HG02973 (cell line): ENCODE measurements at regions not wholly inside any gene's neighbourhood (a gene's known extent, or its start where the extent isn't known, plus 50 kb on each side); places are given as distances from the start of the nearest gene placed in this dataset.

ENCODE experiments used
- ATAC-seq: cut with Tn5 transposase; IDR thresholded peaks from one replicate; pipeline ENCODE4 v1.9.1; 2021; ENCODE audit warnings: moderate library complexity; ENCODE audit not compliant: unreplicated experiment

DNA sequence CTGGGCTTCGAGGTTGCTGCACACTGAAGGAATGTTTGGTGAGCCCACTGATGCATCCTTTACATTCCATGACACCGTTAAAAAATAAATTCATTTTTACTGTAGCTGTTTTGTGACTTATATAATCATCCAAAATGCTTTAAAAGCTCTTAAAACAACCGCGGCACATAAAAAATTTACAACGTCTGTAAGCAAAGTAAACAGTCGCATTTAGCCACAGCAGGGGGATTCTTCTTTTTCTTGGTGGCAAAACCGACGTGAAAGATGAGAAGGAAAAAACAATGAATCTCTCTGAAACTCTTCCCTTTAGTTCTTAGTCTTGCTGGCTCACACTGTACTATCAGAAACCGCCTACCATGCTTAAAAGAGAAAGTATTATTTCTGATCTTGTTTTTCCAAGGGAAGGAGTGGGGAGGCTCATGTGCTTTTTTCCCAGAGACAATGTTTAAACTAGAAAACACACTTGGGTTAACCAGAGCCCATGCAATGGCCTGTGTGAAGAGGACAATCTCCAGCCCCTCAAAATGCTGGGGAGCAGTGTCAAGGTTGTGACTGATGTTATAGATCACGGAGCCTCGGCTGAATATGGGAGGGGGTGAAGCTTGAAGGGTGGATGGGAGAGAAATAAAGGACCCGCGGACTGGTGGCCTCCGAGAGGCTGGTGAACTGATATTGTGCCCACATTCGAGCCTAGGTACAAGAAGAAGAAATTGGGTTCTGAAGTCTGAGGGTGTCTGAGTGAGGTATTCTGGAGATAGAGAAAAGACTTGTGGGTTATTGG lies 91.1 kb downstream of the IRF8 start:
- no peak for ATAC-seq

GRCh38 chr16:85990861-85991301 lies 91.9 kb downstream of the IRF8 start:
- ATAC-seq, result peak; percentile 34

- no peak for ATAC-seq
These were observed 92.5 kb downstream of the IRF8 start for GRCh38 chr16:85991425-85991824.

GRCh38 chr16:85991856-85992255 lies 92.9 kb downstream of the IRF8 start:
- ATAC-seq, result no peak

DNA sequence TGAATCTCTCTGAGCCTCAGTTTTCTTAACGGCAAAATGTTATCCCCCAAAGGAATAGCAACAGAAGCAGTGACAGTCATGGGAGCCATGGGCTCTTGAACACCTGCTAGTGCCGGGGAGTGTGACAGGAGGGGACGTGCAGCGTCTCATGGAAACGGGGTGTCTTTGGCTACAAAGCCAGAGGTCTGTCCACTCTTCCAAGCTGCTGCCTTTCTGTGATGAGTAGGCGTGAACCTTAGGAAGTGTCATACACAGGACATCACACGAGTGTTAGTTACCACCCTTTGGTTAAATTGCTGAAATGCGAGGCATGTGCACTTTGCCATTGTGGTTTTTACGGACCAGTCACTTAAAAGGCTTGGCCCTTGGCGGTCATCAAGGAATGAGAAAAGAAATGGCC lies 93.4 kb downstream of the IRF8 start:
- ATAC-seq, result no peak

DNA sequence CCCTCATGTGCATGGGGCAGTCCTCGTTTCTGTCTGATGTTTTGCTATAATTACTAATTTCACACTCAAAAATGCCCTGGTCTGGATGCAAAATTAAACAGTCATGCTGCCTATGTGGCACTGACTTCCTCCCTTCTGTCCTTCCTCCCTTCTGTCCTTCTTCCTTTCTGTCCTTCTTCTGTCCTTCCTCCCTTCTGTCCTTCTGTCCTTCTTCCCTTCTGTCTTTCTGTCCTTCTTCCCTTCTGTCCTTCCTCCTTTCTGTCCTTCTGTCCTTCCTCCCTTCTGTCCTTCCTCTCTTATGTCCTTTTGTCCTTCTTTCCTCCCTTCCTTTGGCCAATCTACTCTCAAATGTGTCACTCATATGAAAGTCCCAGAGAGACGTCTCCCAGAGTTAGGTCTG lies 93.8 kb downstream of the IRF8 start:
- no peak for ATAC-seq

GRCh38 chr16:85994492-85995490 lies 95.8 kb downstream of the IRF8 start:
- no peak for ATAC-seq

GRCh38 chr16:85995541-85996423 lies 96.8 kb downstream of the IRF8 start:
- no peak for ATAC-seq

DNA sequence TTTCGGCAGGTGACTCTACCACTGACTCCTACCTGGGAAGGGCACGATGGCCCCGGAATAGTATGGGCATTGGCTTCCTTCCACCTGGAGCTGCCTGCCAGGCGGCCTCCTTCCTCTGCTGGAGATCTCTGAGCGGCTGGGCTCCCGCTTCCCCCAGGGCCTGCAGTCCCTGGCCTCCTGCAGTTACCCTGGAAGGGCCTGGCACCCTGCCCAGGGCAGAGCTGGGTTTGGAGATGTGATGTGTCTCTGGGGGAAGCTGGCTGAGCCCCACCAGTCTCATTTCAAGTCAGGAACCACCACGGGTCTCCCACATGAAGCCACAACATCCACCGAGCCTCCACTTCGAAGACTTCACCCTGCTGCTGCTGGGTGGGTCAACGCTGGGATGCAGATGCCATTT lies 97.9 kb downstream of the IRF8 start:
- ATAC-seq, result no peak

GRCh38 chr16:85998171-85998867 lies 99.4 kb downstream of the IRF8 start:
- ATAC-seq, result no peak

GRCh38 chr16:85998868-85999729 lies 100.1 kb downstream of the IRF8 start:
- no peak for ATAC-seq

GRCh38 chr16:85999778-86000177 lies 100.8 kb downstream of the IRF8 start:
- ATAC-seq, result no peak

- peak; percentile 59 for ATAC-seq
These were observed 103.4 kb downstream of the IRF8 start for GRCh38 chr16:86002178-86002900.

GRCh38 chr16:86007524-86007923 lies 108.6 kb downstream of the IRF8 start:
- no peak for ATAC-seq

DNA sequence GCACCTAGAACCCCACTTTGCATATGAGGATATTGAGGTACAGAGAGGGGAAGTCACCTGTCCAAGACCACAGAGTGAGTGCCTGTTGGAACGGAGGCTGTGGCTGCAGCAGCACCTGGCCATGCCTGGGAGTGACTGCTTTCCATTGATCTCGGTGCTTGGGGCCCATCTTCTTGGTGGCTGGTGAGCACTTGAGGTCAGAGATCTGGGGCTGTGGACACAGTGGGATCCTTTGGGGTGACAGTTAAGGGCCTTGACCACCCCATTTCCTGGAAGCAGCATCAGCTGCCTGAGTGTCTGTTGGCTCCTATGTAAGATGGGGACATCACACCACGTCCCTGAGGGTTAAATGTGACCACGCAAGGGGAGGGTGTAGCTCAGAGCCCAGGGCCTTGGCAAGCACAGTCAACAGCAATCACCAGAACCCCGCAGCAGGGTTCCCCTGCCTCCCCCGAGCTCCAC lies 111.7 kb downstream of the IRF8 start:
- no peak for ATAC-seq

DNA sequence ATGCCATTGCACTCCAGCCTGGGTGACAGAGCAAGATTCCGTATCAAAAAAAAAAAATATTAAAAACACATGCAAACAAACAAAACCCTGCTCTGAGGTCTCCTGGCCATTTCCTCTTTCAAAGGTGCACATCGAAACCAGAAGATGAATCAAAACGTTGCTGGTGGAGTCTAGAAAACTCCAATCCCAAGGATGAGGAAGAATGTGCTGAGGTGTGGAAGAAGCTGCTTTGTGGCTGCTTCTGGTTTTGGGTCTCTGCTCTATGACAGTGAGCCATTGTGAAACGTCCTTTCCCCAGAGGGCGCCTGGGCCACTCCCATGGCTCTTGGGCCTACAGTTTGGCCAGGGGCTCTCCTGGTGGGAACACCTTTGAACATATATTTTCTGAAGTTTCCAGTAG lies 112.6 kb downstream of the IRF8 start:
- ATAC-seq, result no peak

DNA sequence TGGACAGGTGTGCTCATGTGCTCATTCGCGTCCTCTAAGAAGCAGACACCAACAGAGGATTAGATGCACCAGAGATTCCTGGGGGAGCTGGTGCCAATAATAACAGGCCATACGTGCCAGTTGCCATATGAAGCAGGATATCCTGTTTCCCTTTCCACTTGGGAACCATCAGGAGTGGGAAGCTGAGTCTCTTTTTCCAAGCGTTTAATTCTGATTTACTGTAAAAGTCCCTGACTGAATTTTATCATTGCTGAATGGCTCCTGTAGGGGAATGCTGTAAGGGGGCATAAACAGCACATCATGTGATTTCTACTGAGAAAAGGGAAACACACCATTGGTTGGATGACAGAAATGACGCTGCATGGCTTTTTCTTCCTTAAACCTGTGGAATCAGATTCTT lies 113.3 kb downstream of the IRF8 start:
- no peak for ATAC-seq

- ATAC-seq, result no peak
These were observed 114.9 kb downstream of the IRF8 start for GRCh38 chr16:86013867-86014266.

GRCh38 chr16:86015606-86016005 lies 116.6 kb downstream of the IRF8 start:
- ATAC-seq, result no peak
